Endothelial cell of umbilical vein (primary cell): ENCODE measurements at regions not wholly inside any gene's neighbourhood (a gene's known extent, or its start where the extent isn't known, plus 50 kb on each side); places are given as distances from the start of the nearest gene placed in this dataset.

Source experiments
- CTCF ChIP-seq, 2 donors: IDR thresholded peaks; 1 replicate in 1 of 2; 2 replicates in 1 of 2; pipeline ENCODE4 v1.5.1; 2011; ENCODE audit warnings: low read length in 2 of 2, mild to moderate bottlenecking in 2 of 2, moderate library complexity in 2 of 2, control low read depth in 1 of 2, inconsistent platforms in 1 of 2, low read depth in 1 of 2; ENCODE audit not compliant: insufficient read depth in 1 of 2; ENCODE audit errors: extremely low read depth in 1 of 2
- EZH2 ChIP-seq: IDR thresholded peaks from 2 replicates; pipeline ENCODE4 v1.6.1; 2012; ENCODE audit warnings: borderline replicate concordance, low read depth, mild to moderate bottlenecking, moderate library complexity, low read length, inconsistent platforms; ENCODE audit not compliant: severe bottlenecking
- MAX ChIP-seq: IDR thresholded peaks from 2 replicates; pipeline ENCODE4 v1.6.1; 2011; ENCODE audit not compliant: insufficient read depth, insufficient read length
- MYC ChIP-seq: IDR thresholded peaks from one replicate; pipeline ENCODE4 v1.6.1; 2011; ENCODE audit warnings: mild to moderate bottlenecking, low read depth, low read length
- POLR2AphosphoS5 ChIP-seq: IDR thresholded peaks from 2 replicates; pipeline ENCODE4 v1.6.1; 2012; ENCODE audit warnings: low read depth, mild to moderate bottlenecking, control low read depth, low read length, moderate library complexity; ENCODE audit not compliant: insufficient read depth

GRCh38 chr6:40000964-40001515 is 66.8 kb upstream of the MOCS1 start:
- TF ChIP-seq EZH2, result no peak
- no peak for TF ChIP-seq MAX
- no peak for TF ChIP-seq CTCF (IDR thresholded peaks at IDR 0.05; ENCODE audit: extremely low read depth in 1 of 2, insufficient read depth in 1 of 2, low read depth in 1 of 2, low read length in 2 of 2)
- no peak for TF ChIP-seq MYC
- no peak for TF ChIP-seq POLR2AphosphoS5
